ENCODE measurements at regions not wholly inside any gene's neighbourhood (a gene's known extent, or its start where the extent isn't known, plus 50 kb on each side); places are given as distances from the start of the nearest gene placed in this dataset.

DNA sequence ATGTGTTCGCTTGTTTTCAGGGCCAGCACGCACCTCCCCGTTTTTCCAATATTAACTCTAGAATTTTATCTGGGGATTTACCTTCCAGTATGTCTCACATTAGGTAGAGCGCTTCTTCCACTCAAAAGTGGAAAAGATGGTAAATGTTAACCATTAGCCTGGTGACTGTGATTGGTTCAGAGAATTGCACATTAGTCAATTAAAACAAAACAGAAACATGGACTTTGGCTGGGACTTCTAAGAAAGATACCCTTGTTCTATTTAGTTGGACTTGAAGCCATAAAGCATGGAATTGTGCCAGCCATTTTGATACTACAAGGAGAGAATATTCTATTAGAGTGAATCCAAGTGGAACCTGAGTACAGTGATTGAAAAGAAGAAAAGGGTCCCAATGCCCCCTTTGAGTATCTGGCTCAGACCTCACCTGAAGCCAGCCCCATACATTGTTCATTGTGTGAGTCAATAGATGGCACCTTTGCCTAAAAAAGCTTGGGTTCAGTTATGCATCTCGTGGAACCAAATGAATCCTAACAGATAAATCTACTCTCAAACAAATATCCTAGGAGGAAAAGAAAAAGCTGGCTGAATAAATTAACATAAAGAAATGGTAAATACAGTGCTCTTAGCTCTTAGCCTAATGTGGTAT, 354.3 kb downstream of the IRS1 start:
- Histone ChIP-seq H3K36me3 (no peaks in the 10 kb centered on the region), H3K27me3 (no peaks in the 10 kb centered on the region), H3K4me1 (ENCODE audit: control insufficient read depth in 1 of 2, insufficient read depth in 1 of 2, low read depth in 1 of 2, low read length in 1 of 2) (no peaks in the 10 kb centered on the region), H3K27ac (no peak overlapping the region), H3K4me3 (ENCODE audit: low read depth in 1 of 2, low read length in 1 of 2) (no peak overlapping the region), H3K9me3 (no peaks in the 10 kb centered on the region)
- no peak for TF ChIP-seq CTCF (IDR thresholded peaks at IDR 0.05)

DNA sequence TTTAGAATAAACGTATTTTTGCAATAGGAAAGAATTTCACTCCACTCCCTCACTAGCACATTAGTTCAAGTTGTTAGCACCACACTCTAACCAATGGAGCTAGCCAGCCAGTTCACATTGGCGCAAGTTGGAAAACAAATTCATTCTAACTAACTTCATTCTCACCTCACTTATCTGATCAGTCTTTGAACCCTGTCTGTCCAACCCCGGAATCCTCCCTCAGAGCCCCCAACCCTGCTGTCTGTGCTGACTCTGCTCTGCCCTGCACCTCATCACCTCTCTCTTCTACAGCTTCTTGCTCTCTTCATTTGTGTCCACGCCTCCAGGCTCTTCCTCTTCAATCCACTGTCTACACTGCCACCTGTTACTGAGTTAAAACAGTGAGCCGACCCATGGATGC, 356.5 kb downstream of the IRS1 start:
- Histone ChIP-seq H3K27me3 (no peaks in the 10 kb centered on the region), H3K4me1 (ENCODE audit: control insufficient read depth in 1 of 2, insufficient read depth in 1 of 2, low read depth in 1 of 2, low read length in 1 of 2) (no peaks in the 10 kb centered on the region), H3K4me3 (ENCODE audit: low read depth in 1 of 2, low read length in 1 of 2) (no peak overlapping the region), H3K36me3 (no peaks in the 10 kb centered on the region), H3K27ac (no peak overlapping the region), H3K9me3 (no peaks in the 10 kb centered on the region)
- TF ChIP-seq CTCF (IDR thresholded peaks at IDR 0.05): no peak

DNA sequence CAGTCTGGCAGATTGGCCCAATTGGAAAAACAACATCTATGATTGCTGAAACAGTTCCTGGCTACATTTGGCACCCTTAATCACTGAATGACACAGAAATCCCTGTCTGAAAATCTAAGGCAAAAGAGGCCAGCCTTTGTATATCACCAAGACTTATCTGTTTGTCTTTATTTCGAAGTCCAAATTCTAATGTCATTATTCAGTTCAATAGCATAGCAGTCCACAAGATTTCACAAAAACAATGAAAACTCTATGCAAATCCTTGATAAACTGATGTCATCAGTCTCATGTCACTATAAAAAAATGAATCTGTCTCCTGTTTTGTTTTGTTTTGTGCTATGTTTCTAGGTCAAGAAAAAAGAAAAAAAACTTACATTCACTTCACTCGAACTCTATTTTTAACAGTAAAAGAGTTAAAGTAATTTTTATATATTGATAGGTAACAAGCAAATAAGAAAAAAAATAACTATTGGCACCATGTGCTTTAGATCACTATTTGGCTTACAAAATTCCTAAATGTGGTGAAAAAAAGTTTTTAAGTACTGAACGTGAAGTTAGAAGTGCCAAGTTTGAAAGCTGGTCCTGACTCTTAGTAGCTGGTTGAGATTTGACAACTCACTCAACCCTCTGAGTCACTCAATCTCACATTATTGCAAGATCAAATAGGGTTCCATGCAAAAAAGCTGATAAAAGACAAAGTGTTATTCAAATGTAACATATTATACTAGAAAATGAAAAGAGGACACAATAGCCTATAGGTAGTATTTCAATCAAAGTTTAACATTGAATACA, 359.3 kb downstream of the IRS1 start:
- H3K27ac ChIP-seq: no peak overlapping the region
- no peak for TF ChIP-seq CTCF (IDR thresholded peaks at IDR 0.05)
- no peaks in the 10 kb centered on the region for H3K9me3 ChIP-seq
- no peaks in the 10 kb centered on the region for H3K4me1 ChIP-seq (ENCODE audit: control insufficient read depth in 1 of 2, insufficient read depth in 1 of 2, low read depth in 1 of 2, low read length in 1 of 2)
- no peak overlapping the region for H3K4me3 ChIP-seq (ENCODE audit: low read depth in 1 of 2, low read length in 1 of 2)
- no peaks in the 10 kb centered on the region for H3K36me3 ChIP-seq
- H3K27me3 ChIP-seq: no peaks in the 10 kb centered on the region

DNA sequence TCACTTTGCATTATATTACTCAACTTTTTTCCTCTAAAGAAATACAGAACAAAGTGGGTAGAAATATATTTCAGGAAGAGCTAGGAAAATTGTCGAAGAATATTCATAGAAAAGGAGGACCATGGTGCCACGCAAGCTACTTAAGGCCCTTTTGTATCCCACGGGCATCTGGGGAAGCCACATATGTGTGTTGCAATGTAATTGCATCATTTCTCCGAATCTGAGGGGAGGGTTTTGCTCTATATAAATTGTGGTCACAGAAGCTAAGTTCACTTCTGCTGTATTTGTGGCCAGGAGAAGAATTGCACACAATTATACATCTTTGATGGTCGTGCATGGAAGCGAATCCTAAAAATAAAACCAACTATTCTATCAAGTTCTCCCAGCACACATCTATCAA, 360.3 kb downstream of the IRS1 start:
- Histone ChIP-seq H3K27me3 (no peaks in the 10 kb centered on the region), H3K4me1 (ENCODE audit: control insufficient read depth in 1 of 2, insufficient read depth in 1 of 2, low read depth in 1 of 2, low read length in 1 of 2) (no peaks in the 10 kb centered on the region), H3K9me3 (no peaks in the 10 kb centered on the region), H3K4me3 (ENCODE audit: low read depth in 1 of 2, low read length in 1 of 2) (no peak overlapping the region), H3K27ac (no peak overlapping the region), H3K36me3 (no peaks in the 10 kb centered on the region)
- TF ChIP-seq CTCF (IDR thresholded peaks at IDR 0.05): no peak

- Histone ChIP-seq H3K27me3 (no peaks in the 10 kb centered on the region), H3K4me3 (ENCODE audit: low read depth in 1 of 2, low read length in 1 of 2) (no peak overlapping the region), H3K9me3 (no peaks in the 10 kb centered on the region), H3K27ac (no peak overlapping the region), H3K36me3 (no peaks in the 10 kb centered on the region), H3K4me1 (ENCODE audit: control insufficient read depth in 1 of 2, insufficient read depth in 1 of 2, low read depth in 1 of 2, low read length in 1 of 2) (no peaks in the 10 kb centered on the region)
- TF ChIP-seq CTCF (IDR thresholded peaks at IDR 0.05): no peak
Measured at GRCh38 chr2:226435146-226435545, 364.5 kb downstream of the IRS1 start.

All from neutrophil (primary cell).